ES-I3 (cell line): ENCODE measurements at regions not wholly inside any gene's neighbourhood (a gene's known extent, or its start where the extent isn't known, plus 50 kb on each side); places are given as distances from the start of the nearest gene placed in this dataset.

Experiments
- H3K36me3 ChIP-seq: 2 replicates; pipeline ENCODE4 v1.6.1; 2013; ENCODE audit warnings: mild to moderate bottlenecking, low read length, control low read depth, moderate library complexity; ENCODE audit not compliant: insufficient read depth
- H3K4me1 ChIP-seq: 2 replicates; pipeline ENCODE4 v1.6.1; 2013; ENCODE audit warnings: mild to moderate bottlenecking, control low read depth, low read length; ENCODE audit not compliant: insufficient read depth
- H3K9ac ChIP-seq: 2 replicates; pipeline ENCODE4 v1.6.1; 2013; ENCODE audit warnings: low read depth, mild to moderate bottlenecking, low read length, moderate library complexity
- H3K9me3 ChIP-seq: 2 replicates; pipeline ENCODE4 v1.6.1; 2013; ENCODE audit warnings: mild to moderate bottlenecking, low read length, moderate library complexity; ENCODE audit not compliant: control insufficient read depth, insufficient read depth

DNA sequence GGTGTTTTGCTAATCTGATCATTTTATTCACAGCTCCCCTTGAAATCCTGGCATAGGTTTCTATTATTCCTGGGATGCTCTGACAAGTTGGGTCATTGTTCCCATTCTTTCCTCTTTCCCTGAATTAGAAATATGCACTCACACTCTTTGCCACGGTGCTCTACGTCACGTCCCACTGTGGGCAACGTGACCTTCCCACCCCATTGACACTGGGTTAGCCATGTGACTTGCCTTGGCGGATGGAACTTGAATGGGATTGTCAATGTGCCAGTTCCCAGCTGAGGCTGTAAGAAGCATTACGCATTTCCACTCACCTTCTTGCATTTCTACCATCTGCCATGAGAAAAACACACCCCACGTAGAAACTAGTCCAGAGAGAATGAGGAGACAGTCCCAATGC lies 492.4 kb downstream of the SHISA9 start:
- H3K9me3 ChIP-seq: peaks cover 3% of the 10 kb centered on the region; the same call in 1 of the 2 replicates
- no peaks in the 10 kb centered on the region for H3K4me1 ChIP-seq
- no peaks in the 10 kb centered on the region; the same call in 1 of the 2 replicates for H3K36me3 ChIP-seq
- H3K9ac ChIP-seq: no peak overlapping the region

DNA sequence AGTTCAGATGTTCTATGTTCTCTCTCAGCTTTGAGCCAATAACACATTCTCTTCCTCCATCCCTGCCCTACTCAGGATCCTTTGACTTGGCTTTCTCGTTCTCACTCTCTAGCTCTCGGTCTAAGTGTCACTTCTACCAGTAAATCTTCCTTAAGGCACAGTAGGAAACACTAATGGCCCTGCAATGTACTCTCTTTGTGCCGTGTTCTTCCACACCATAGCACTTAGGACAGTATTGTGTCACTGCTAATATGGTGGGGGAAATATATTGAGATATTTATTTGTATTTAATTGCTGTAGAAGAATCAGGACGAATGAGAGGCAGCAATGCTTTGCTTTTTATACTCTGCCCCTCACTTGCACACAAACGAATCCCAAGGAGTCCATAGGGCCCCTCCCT lies 493.1 kb downstream of the SHISA9 start:
- Histone ChIP-seq H3K4me1 (no peaks in the 10 kb centered on the region), H3K36me3 (no peaks in the 10 kb centered on the region; the same call in 1 of the 2 replicates), H3K9me3 (peaks cover 3% of the 10 kb centered on the region; the same call in 1 of the 2 replicates), H3K9ac (no peak overlapping the region)

DNA sequence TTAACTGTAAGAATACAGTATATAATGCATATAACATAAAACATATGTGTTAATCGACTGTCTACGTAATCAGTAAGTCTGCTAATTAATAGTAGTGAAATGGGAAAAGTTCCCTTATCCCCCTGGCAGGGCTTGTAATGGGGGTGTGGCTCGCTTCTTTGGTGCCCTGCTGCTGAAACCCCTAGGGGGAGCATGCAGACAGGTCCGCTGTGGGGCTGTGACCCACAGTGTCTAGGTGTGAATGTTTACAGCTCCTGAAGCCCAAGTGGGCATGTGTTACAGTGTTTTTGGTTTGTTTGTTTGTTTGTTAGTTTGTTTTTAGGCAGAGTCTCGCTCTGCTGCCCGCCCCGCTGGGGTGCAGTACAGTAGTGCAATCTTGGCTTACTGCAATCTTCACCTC lies 495.7 kb downstream of the SHISA9 start:
- H3K36me3 ChIP-seq: no peaks in the 10 kb centered on the region
- H3K9ac ChIP-seq: no peak overlapping the region
- no peaks in the 10 kb centered on the region for H3K4me1 ChIP-seq
- peaks cover 3% of the 10 kb centered on the region; the same call in 1 of the 2 replicates for H3K9me3 ChIP-seq

DNA sequence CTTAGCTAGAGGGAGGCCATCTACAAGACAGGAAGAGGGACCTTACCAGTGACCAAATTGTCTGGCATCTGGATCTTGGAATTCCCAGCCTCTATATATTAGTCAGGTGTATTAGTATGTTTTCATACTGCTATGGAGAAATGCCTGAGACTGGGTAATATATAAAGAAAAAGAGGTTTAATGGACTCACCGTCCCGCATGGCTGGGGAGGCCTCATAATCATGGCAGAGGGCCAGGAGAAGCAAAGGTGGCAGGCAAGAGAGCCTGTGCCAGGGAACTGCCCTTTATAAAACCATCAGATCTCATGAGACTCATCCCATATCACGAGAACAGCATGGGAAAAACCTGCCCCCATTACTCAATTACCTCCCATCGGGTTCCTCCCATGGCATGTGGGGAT lies 500.2 kb downstream of the SHISA9 start:
- Histone ChIP-seq H3K36me3 (no peaks in the 10 kb centered on the region), H3K9ac (no peak overlapping the region), H3K4me1 (no peaks in the 10 kb centered on the region), H3K9me3 (peaks cover 3% of the 10 kb centered on the region; the same call in 1 of the 2 replicates)

DNA sequence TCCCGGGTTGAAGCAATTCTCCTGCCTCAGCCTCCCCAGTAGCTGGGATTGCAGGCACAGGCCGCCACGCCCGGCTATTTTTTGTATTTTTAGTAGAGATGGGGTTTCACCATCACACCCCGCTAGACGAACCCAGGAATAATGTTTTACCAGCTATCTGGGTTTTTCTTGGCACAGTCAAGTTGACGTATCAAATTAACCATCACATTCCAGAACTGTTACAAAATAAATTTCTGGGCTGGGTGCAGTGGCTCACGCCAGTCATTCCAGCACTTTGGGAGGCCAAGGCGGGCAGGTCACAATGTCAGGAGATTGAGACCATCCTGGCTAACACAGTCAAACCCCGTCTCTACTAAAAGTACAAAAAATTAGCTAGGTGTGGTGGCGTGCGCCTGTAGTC lies 501.2 kb downstream of the SHISA9 start:
- Histone ChIP-seq H3K9me3 (no peaks in the 10 kb centered on the region), H3K9ac (no peak overlapping the region), H3K36me3 (no peaks in the 10 kb centered on the region), H3K4me1 (no peaks in the 10 kb centered on the region)

DNA sequence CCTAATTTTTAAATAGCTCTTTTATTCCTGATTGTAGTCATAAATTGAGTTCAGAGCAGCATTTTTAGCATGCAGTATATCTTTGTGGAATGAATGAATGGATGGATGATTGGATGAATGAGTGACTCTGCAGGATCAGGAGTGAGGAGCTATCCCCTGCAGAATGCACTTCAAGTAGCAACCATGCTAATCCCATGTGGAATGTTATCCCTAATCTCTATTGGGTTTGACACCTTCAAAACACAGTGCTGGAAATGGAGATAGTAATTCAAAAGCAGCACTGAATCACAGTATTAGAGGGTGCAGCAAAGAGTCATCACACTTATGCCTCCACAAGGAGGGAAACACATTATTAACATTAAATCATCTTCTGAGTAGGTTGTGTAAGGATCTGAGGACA lies 501.9 kb downstream of the SHISA9 start:
- Histone ChIP-seq H3K4me1 (no peaks in the 10 kb centered on the region), H3K9ac (no peak overlapping the region), H3K9me3 (no peaks in the 10 kb centered on the region), H3K36me3 (no peaks in the 10 kb centered on the region)

DNA sequence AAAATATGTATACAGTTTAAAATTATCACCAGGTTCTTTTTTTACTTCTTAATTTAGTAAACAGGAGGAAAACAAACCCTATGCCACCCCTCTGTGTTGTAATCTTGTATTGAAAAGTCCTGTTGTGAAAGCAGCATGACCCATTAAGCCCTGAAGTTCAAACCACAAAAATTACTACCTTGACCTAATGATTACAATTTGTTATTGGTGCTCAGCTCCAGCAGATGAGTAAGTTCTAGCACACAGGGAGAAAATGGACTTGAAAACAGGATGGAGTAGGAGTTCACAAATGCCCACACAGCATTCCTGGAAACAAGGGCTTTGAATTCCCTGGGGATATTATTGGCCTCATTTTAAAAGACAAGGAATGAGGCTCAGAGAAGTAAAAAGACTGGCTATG lies 505.8 kb upstream of the ERCC4 start:
- Histone ChIP-seq H3K4me1 (no peaks in the 10 kb centered on the region), H3K36me3 (no peaks in the 10 kb centered on the region; the same call in 1 of the 2 replicates), H3K9me3 (no peaks in the 10 kb centered on the region; the same call in 1 of the 2 replicates), H3K9ac (no peak overlapping the region)

DNA sequence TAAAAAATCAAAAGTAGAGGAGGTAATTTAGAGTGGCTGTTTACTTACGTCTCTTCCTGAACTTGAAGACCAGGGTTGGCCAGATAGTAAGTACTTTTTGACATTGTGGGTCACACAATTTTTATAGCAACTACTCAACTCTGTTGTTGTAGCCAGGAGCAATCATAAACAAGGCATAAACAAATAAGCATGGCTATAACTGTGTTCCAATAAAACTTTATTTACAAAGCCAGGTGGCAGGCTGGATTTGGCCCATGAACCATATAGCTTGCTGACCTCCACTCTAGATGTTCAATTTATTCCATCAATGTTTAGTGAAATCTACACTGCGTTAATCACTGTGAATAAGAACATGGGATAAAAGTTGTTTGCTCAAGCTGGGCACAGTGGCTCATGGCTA lies 500.4 kb upstream of the ERCC4 start:
- Histone ChIP-seq H3K36me3 (no peaks in the 10 kb centered on the region), H3K9me3 (peaks cover under 1% of the 10 kb centered on the region; the same call in 1 of the 2 replicates), H3K4me1 (0 out of 2 replicates have a peak, but pooled peaks cover 6% of the 10 kb centered on the region), H3K9ac (no peak overlapping the region)

DNA sequence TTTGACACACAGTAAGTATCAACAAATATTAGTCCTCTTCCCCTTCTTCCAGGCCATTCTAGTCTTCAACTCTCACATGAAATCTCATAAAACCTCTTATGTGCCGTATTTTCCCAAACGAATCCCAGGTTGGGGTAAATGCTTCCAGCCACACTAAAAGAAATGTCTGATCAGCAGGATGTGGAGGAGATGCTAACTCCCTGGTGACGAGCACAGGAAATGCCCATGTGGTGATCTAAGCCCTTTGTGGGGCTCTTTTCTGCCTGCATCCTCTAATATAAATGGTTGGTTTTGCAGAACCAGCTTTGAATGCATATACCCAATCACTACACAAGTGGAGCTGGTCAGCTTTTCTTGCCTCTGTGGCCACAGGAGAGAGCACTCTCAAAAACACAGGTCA lies 498.2 kb upstream of the ERCC4 start:
- H3K36me3 ChIP-seq: no peaks in the 10 kb centered on the region
- 0 out of 2 replicates have a peak, but pooled peaks cover 6% of the 10 kb centered on the region for H3K4me1 ChIP-seq
- H3K9me3 ChIP-seq: peaks cover 6% of the 10 kb centered on the region; the same call in 1 of the 2 replicates
- no peak overlapping the region for H3K9ac ChIP-seq

DNA sequence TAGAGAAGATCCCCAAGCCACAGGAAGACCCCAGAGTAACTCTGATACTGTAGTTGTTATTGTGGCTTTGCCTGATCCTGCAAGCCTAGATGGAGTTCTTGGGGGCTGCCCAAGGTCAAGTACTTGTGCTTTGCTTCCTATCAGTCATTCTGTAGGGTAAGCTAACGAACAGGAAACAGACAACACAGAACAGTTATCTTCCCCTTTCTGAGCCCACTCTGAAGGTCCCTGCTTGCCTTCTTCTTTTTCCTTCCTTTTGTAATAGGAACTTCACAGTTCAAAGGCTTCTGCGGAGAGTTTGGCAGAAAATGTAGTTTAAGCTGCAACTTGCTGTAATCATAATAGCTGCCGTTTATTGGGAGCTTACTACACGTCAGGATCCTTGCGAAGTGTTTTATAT lies 494.1 kb upstream of the ERCC4 start:
- Histone ChIP-seq H3K36me3 (no peaks in the 10 kb centered on the region), H3K9me3 (peaks cover 13% of the 10 kb centered on the region; the same call in 1 of the 2 replicates), H3K4me1 (peaks cover 11% of the 10 kb centered on the region; the same call in 1 of the 2 replicates), H3K9ac (no peak overlapping the region)

DNA sequence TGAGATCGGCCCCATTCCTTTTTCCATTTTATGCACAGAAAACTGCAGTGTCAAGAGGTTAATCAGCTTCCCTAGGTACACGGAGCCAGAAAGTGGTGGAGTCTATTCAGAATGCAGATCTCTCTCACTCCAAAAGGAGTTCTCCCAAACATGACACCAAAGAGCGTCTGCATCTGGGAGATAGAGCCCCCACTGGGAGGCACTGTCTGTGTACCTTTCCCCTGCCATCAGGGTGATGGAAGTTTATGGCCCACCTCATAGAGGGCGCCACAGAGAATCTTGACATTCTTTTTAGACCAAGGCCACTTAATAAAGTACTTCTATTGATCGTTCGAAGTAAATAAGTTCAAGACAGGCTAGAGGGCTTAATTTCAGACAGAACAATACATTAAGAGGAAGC lies 493.7 kb upstream of the ERCC4 start:
- Histone ChIP-seq H3K9ac (no peak overlapping the region), H3K4me1 (peaks cover 11% of the 10 kb centered on the region; the same call in 1 of the 2 replicates), H3K9me3 (peaks cover 13% of the 10 kb centered on the region; the same call in 1 of the 2 replicates), H3K36me3 (no peaks in the 10 kb centered on the region)

DNA sequence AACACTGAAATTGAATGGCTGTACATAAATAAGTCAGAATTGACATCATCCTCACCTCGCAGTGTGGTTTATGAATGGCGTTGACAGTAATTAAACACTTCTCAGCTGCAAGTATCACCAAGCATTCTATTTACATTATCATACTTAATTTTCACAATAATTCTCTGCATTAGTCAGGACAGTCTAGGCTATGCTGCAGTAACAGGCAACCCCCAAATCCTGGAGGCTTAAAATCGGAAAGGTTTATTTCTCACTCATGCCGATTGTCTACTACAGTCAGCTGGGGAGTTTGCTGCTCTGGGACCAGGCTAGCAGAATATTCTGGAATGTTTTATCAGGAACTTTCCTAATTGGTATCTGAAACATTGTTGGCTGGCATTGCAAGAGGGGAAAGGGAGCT lies 493.2 kb upstream of the ERCC4 start:
- peaks cover 8% of the 10 kb centered on the region; the same call in 1 of the 2 replicates for H3K4me1 ChIP-seq
- peaks cover 13% of the 10 kb centered on the region; the same call in 1 of the 2 replicates for H3K9me3 ChIP-seq
- no peaks in the 10 kb centered on the region for H3K36me3 ChIP-seq
- H3K9ac ChIP-seq: no peak overlapping the region

DNA sequence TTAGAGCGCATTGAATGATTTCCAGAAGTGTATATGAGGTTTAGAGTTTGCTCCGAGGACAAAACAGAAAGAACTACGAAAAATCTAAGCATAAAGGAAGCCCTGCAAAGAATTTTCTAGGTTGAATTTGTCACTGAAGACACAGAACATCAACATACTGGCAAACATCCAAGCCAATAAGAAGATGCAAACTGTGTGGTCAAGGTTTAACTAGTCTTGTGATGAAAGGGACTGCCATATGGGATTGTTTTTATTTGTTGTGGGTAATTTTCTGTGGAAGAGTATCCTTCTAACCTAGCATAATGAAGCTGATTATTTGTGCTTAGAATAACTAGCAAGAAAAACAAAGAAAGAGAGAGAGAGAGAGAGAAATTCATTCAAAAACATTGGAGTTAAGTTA lies 492.0 kb upstream of the ERCC4 start:
- Histone ChIP-seq H3K4me1 (peaks cover 5% of the 10 kb centered on the region; the same call in 1 of the 2 replicates), H3K9ac (no peak overlapping the region), H3K36me3 (no peaks in the 10 kb centered on the region)

DNA sequence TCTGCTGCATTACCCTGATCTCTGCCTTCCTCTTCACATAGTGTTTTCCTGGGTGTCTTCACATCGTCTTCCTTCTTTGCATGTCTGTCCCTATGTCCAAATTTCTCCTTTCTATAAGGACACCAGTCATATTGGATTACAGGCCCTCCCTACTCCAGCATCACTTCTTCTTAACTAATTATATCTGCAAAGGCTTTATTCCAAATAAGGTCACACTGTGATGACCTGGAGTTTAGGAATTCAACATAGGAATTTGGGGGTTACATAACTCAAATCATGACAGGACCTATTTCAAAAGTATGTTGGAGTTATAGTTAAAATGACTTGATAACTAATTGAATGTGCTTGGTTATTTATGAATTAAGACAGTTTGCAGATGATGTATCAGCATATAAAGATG lies 490.5 kb upstream of the ERCC4 start:
- Histone ChIP-seq H3K36me3 (no peaks in the 10 kb centered on the region), H3K9ac (no peak overlapping the region), H3K4me1 (peaks cover 5% of the 10 kb centered on the region; the same call in 1 of the 2 replicates), H3K9me3 (peaks cover 13% of the 10 kb centered on the region; the same call in 1 of the 2 replicates)

More for the DNA sequence above, 492.0 kb upstream of the ERCC4 start:
- peaks cover 13% of the 10 kb centered on the region; the same call in 1 of the 2 replicates for H3K9me3 ChIP-seq

DNA sequence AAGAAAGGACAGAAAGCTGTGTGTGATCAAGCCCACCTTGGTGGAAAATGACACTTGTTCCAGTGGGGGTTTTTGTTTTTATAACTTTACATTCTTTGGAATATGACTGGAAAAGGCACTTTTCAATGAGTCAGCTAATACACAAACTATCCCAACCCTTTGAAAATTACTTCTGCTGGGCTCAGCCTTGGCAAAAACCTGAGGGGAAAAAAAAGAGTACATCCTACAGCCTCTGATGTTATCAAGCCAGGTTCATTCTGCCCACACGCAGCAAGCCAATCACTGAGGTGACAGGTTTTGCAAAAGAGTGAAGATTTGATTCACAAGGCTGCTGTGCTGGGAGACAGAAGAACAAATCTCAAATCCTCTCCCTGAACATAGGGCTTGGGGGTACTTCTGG lies 484.5 kb upstream of the ERCC4 start:
- H3K9ac ChIP-seq: no peak overlapping the region
- no peaks in the 10 kb centered on the region for H3K9me3 ChIP-seq
- H3K36me3 ChIP-seq: 0 out of 2 replicates have a peak, but pooled peaks cover 2% of the 10 kb centered on the region
- H3K4me1 ChIP-seq: no peaks in the 10 kb centered on the region
